ENCODE measurements at regions not wholly inside any gene's neighbourhood (a gene's known extent, or its start where the extent isn't known, plus 50 kb on each side); places are given as distances from the start of the nearest gene placed in this dataset.

- no peak for TF ChIP-seq E2F6 (IDR thresholded peaks at IDR 0.05)
Measured at GRCh38 chr5:96252596-96252995, 180.5 kb downstream of the PCSK1 start (continued).

Measured in H1 (cell line).